HCT116 (cell line): ENCODE measurements at regions not wholly inside any gene's neighbourhood (a gene's known extent, or its start where the extent isn't known, plus 50 kb on each side); places are given as distances from the start of the nearest gene placed in this dataset.

Experiments used
- CTCF ChIP-seq, 3 experiments: fragments of 200-600 bp in 1 of 3; sonication (generic) in 1 of 3; IDR thresholded peaks in 2 of 3; conservative IDR thresholded peaks in 1 of 3; 2 replicates each; pipeline ENCODE4 v1.5.1; 2012 to 2017; ENCODE audit warnings: low read depth in 2 of 3, low read length in 2 of 3, antibody characterized with exemption in 1 of 3, borderline replicate concordance in 1 of 3, control low read depth in 1 of 3, mild to moderate bottlenecking in 1 of 3, mixed read lengths in 1 of 3, mixed run types in 1 of 3, moderate library complexity in 1 of 3; ENCODE audit not compliant: insufficient read depth in 1 of 3
- EZH2phosphoT487 ChIP-seq: fragments of 200-600 bp; IDR thresholded peaks from 2 replicates; pipeline ENCODE4 v1.6.1; 2018; ENCODE audit warnings: antibody characterized with exemption, borderline replicate concordance
- JUND ChIP-seq: IDR thresholded peaks from 2 replicates; pipeline ENCODE4 v1.6.1; 2012
- POLR2A ChIP-seq: IDR thresholded peaks from 2 replicates; pipeline ENCODE4 v1.7.0; 2011; ENCODE audit warnings: borderline replicate concordance; ENCODE audit not compliant: insufficient read depth, insufficient read length; ENCODE audit errors: extremely low read depth
- POLR2AphosphoS5 ChIP-seq: IDR thresholded peaks from 2 replicates; pipeline ENCODE4 v1.6.1; 2011; ENCODE audit warnings: mild to moderate bottlenecking, low read depth, low read length, moderate library complexity
- TCF7L2 ChIP-seq: IDR thresholded peaks from 2 replicates; pipeline ENCODE4 v1.7.0; 2011; ENCODE audit warnings: borderline replicate concordance, inconsistent platforms; ENCODE audit not compliant: insufficient read depth, insufficient read length; ENCODE audit errors: extremely low read depth
- ZNF274 ChIP-seq: fragments of 200-500 bp; sonication (Bioruptor generic); IDR thresholded peaks from 2 replicates; pipeline ENCODE4 v1.6.1; 2014; ENCODE audit warnings: mild to moderate bottlenecking, low read depth, low read length, inconsistent platforms

GRCh38 chr6:133136177-133136880, 104.8 kb upstream of the EYA4 start:
- no peak for TF ChIP-seq POLR2A
- TF ChIP-seq CTCF (IDR thresholded peaks at IDR 0.05 in 2 of 3, conservative IDR thresholded peaks at IDR 0.05 in 1 of 3; ENCODE audit: borderline replicate concordance in 1 of 3, insufficient read depth in 1 of 3, low read depth in 2 of 3, low read length in 2 of 3) = no peak
- TF ChIP-seq JUND = no peak
- no peak for TF ChIP-seq EZH2phosphoT487
- TF ChIP-seq POLR2AphosphoS5 = no peak
- no peak for TF ChIP-seq ZNF274
- TF ChIP-seq TCF7L2 = no peak
